Ovary (tissue), 7 donors: ENCODE measurements at regions not wholly inside any gene's neighbourhood (a gene's known extent, or its start where the extent isn't known, plus 50 kb on each side); places are given as distances from the start of the nearest gene placed in this dataset.

ENCODE experiments used
- DNase-seq, 5 donors: peaks; one replicate each; pipeline ENCODE4 v3.0.0-alpha.2; 2019 to 2020
- H3K27ac ChIP-seq, 2 donors: fragments of 200-600 bp; one replicate each; pipeline versions ENCODE4 v1.5.1 to v1.8.0; 2019 to 2022
- H3K27me3 ChIP-seq: fragments of 200-600 bp; one replicate; pipeline ENCODE4 v1.8.0; 2022
- H3K36me3 ChIP-seq: fragments of 200-600 bp; sonication (generic); one replicate; pipeline ENCODE4 v1.5.1; 2019
- H3K4me1 ChIP-seq: one replicate; pipeline ENCODE4 v1.8.1; 2013; ENCODE audit warnings: mild to moderate bottlenecking, moderate library complexity; ENCODE audit not compliant: insufficient read depth
- H3K4me3 ChIP-seq: fragments of 200-600 bp; sonication (generic); one replicate; pipeline ENCODE4 v1.5.1; 2017
- H3K9me3 ChIP-seq, 2 donors: fragments of 200-600 bp in 1 of 2; sonication (generic) in 1 of 2; one replicate each; pipeline versions ENCODE4 v1.5.1 to v1.8.1; 2013 to 2019; ENCODE audit warnings: mild to moderate bottlenecking in 1 of 2, moderate library complexity in 1 of 2
- CTCF ChIP-seq, 3 donors: fragments of 450-650 bp in 2 of 3; fragments of 200-600 bp in 1 of 3; IDR thresholded peaks; one replicate each; pipeline versions ENCODE4 v1.5.1 to v1.8.0; 2016 to 2022; ENCODE audit warnings: antibody characterized with exemption in 3 of 3, mild to moderate bottlenecking in 1 of 3
- EP300 ChIP-seq: sonication (generic); formaldehyde crosslinking; IDR thresholded peaks from one replicate; pipeline ENCODE4 v1.6.1; 2017; ENCODE audit warnings: antibody characterized with exemption
- POLR2A ChIP-seq: fragments of 450-650 bp; IDR thresholded peaks from one replicate; pipeline ENCODE4 v1.6.1; 2017; ENCODE audit warnings: antibody characterized with exemption, mild to moderate bottlenecking, moderate library complexity
- WGBS, 3 donors: extraction: QIAGEN DNeasy Blood & Tissue Kit in 1 of 3; methylation state at CpG; one replicate each; pipeline versions ENCODE4 v1.1.5 to v1.1.7; 2013 to 2017; 5-methylcytosine and 5-hydroxymethylcytosine counted together
- intact Hi-C, 4 donors: fragments of 100-400 bp; cut with DNase I; formaldehyde crosslinking; loops; one replicate each; pipeline versions ENCODE4 v1.11.0 to v1.15.1; 2022 to 2023
- donor health status: DM: no; HTN: no; CAD: no; lungs with moderate emphysema.
- donor health status: DM: no; HTN: no; CAD: no.
- donor health status: Bipolar disorder and iron deficiency.
- donor health status: DM: no; HTN: no; CAD: no.
- donor health status: DM: yes; HTN: yes; CAD: no.

DNA sequence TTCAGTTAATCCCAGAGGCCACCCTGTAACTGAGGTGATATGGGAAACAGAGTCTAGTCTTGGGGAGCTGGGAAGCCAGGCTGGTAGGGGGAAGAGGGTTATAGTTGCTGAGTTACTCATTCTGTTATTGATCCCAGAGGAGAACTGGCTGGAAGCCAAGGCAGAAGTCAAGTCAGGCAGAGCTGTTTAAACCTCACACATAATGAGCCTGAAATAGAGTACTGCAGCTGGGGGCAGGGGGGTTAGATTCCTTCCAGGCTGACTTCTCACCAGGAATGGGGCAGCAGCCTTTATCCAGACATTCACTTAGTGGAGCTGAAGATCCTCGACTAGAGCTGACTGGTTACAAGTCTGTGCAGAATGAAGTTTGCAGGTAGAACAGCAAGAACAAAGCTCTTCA, 144.9 kb downstream of the C4orf33 start:
- H3K4me1 ChIP-seq = no peaks in the 10 kb centered on the region
- no peak overlapping the region for H3K27ac ChIP-seq
- no peak overlapping the region for H3K4me3 ChIP-seq
- intact Hi-C loops = no loop called here
- 12 to 34% (median 27%) methylated on average over 1 of the region's 1 CpG for WGBS, 3 donors
- no peak for TF ChIP-seq EP300
- TF ChIP-seq POLR2A = no peak
- TF ChIP-seq CTCF (IDR thresholded peaks at IDR 0.05) = no peak
- H3K27me3 ChIP-seq = no peaks in the 10 kb centered on the region
- no peaks in the 10 kb centered on the region for H3K36me3 ChIP-seq
- DNase-seq = no peak
- no peaks in the 10 kb centered on the region for H3K9me3 ChIP-seq

- Histone ChIP-seq H3K27ac (no peak overlapping the region), H3K4me3 (no peak overlapping the region), H3K36me3 (no peaks in the 10 kb centered on the region), H3K9me3 (no peaks in the 10 kb centered on the region), H3K4me1 (no peaks in the 10 kb centered on the region), H3K27me3 (no peaks in the 10 kb centered on the region)
- no peak for TF ChIP-seq EP300
- no peak for TF ChIP-seq CTCF (IDR thresholded peaks at IDR 0.05)
- TF ChIP-seq POLR2A = no peak
- intact Hi-C loops = no loop called here
- WGBS, 3 donors = 79 to 82% (median 79%) methylated on average over 4 of the region's 4 CpGs
- DNase-seq = no peak
These were observed 150.2 kb downstream of the C4orf33 start for GRCh38 chr4:129246145-129246544.

DNA sequence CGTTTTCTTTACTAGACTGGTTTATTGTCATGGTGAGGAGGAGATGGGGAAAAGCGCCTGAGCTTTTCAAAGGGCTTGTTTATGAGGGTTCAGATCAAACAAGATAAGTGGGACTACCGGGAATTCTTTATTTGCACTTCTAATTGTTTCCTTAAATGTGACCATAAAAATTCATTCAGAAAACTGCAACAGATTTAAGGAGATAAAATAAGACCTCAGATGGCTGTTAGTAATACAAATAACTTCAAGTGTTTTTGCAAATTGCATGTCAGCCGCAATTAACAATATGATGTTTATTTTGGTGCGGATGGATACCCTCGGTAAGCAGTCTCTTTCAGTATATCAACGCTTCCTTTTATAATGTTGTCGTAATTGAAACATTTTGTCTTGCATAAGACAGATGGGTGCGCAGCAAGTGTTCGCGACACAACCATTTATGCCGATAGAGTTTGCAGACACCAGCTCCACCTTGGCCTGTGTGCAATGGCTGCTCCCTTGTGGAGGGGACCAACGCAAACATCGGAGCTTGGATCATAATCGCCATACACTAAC, 151.0 kb downstream of the C4orf33 start:
- H3K4me3 ChIP-seq = no peak overlapping the region
- H3K36me3 ChIP-seq = no peaks in the 10 kb centered on the region
- WGBS, 3 donors = 79 to 80% (median 80%) methylated on average over 15 of the region's 15 CpGs
- no peak for DNase-seq
- TF ChIP-seq POLR2A = no peak
- TF ChIP-seq EP300 = no peak
- no peak for TF ChIP-seq CTCF (IDR thresholded peaks at IDR 0.05)
- H3K4me1 ChIP-seq = no peaks in the 10 kb centered on the region
- intact Hi-C loops = no loop called here
- no peak overlapping the region for H3K27ac ChIP-seq
- no peaks in the 10 kb centered on the region for H3K27me3 ChIP-seq
- H3K9me3 ChIP-seq = no peaks in the 10 kb centered on the region

DNA sequence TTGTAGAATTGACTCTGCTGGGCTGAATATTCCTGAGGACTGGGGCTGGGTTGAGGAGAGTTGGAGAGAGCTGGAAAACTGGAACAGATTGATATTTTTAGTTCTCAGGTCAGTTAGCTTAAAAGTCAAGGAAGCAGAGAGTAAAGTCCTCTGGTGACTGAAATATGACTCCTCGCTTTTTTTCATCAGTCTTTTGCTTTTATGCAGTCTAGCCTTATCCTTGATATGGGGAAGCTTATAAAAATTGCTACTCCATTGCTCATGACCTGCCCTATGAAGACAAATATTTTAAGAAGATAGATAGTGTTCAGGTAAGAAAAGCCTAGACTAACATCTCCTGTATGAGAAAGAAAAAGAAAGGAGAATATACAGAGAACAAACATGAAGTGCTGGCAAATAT, 152.7 kb downstream of the C4orf33 start:
- 56 to 76% (median 56%) methylated on average over 1 of the region's 1 CpG for WGBS, 3 donors
- H3K27ac ChIP-seq = no peak overlapping the region
- no peak overlapping the region for H3K4me3 ChIP-seq
- H3K4me1 ChIP-seq = no peaks in the 10 kb centered on the region
- TF ChIP-seq EP300 = no peak
- TF ChIP-seq CTCF (IDR thresholded peaks at IDR 0.05) = no peak
- TF ChIP-seq POLR2A = no peak
- intact Hi-C loops = no loop called here
- DNase-seq = no peak
- H3K36me3 ChIP-seq = no peaks in the 10 kb centered on the region
- H3K27me3 ChIP-seq = no peaks in the 10 kb centered on the region
- no peaks in the 10 kb centered on the region for H3K9me3 ChIP-seq

- intact Hi-C loops = no loop called here
These were observed 158.2 kb downstream of the C4orf33 start for GRCh38 chr4:129254126-129254525.

More at GRCh38 chr4:129254126-129254525, 158.2 kb downstream of the C4orf33 start:
- DNase-seq = no peak
- H3K27me3 ChIP-seq = no peaks in the 10 kb centered on the region
- no peaks in the 10 kb centered on the region for H3K36me3 ChIP-seq
- H3K27ac ChIP-seq = no peak overlapping the region
- H3K4me1 ChIP-seq = no peaks in the 10 kb centered on the region
- no peak for TF ChIP-seq EP300
- no peak for TF ChIP-seq POLR2A
- no peak for TF ChIP-seq CTCF (IDR thresholded peaks at IDR 0.05)
- no peaks in the 10 kb centered on the region for H3K9me3 ChIP-seq
- no peak overlapping the region for H3K4me3 ChIP-seq
